ENCODE measurements at regions not wholly inside any gene's neighbourhood (a gene's known extent, or its start where the extent isn't known, plus 50 kb on each side); places are given as distances from the start of the nearest gene placed in this dataset.
"Not testable (repeated sequence)": the region's sequence is repeated elsewhere in the genome, so short reads cannot be mapped to it uniquely, and the experiment has no call there.

- no peak for DNase-seq
- H3K9me3 Mint-ChIP-seq (ENCODE audit: low read depth), result peaks cover 28% of the 10 kb centered on the region
- ChIA-PET CTCF (interaction anchor here (1.7 kb wide), 1 partner anchor 9 kb away, joined by 5 read pairs; no protein-coding TSS in a partner anchor), POLR2A (no interaction called here)
- H3K4me1 Mint-ChIP-seq, result no peaks in the 10 kb centered on the region
- no peak overlapping the region for H3K27ac Mint-ChIP-seq
- ATAC-seq, result no peak
- H3K27me3 Mint-ChIP-seq, result peaks cover 4% of the 10 kb centered on the region
- no peaks in the 10 kb centered on the region for H3K36me3 Mint-ChIP-seq (ENCODE audit: low read depth)
- no peak overlapping the region for H3K4me3 Mint-ChIP-seq
- intact Hi-C loops (cut with DNase I, micrococcal nuclease), result no loop called here
Measured at GRCh38 chr12:70008944-70009343, 183.9 kb downstream of the MYRFL start.

- ChIA-PET POLR2A (no interaction called here), CTCF (no interaction called here)
- intact Hi-C loops (cut with DNase I, micrococcal nuclease), result no loop called here
- Mint-ChIP-seq H3K27me3 (peaks cover 4% of the 10 kb centered on the region), H3K4me1 (no peaks in the 10 kb centered on the region), H3K36me3 (ENCODE audit: low read depth) (no peaks in the 10 kb centered on the region), H3K27ac (no peak overlapping the region), H3K4me3 (no peak overlapping the region), H3K9me3 (ENCODE audit: low read depth) (peaks cover 28% of the 10 kb centered on the region)
- DNase-seq (no peak), ATAC-seq (no peak)
Measured at GRCh38 chr12:70011353-70011752, 186.3 kb downstream of the MYRFL start.

DNA sequence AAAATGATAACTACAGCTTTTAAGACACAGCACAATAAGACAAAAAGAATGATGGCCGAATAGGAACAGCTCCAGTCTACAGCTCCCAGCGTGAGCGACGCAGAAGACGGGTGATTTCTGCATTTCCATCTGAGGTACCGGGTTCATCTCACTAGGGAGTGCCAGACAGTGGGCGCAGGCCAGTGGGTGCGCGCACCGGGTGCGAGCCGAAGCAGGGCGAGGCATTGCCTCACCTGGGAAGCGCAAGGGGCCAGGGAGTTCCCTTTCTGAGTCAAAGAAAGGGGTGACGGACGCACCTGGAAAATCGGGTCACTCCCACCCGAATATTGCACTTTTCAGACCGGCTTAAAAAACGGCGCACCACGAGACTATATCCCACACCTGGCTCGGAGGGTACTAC, 188.0 kb downstream of the MYRFL start:
- intact Hi-C loops (cut with DNase I, micrococcal nuclease); POLR2A ChIA-PET; DNase-seq; H3K4me3 Mint-ChIP-seq; H3K27ac Mint-ChIP-seq; H3K36me3 Mint-ChIP-seq (ENCODE audit: low read depth); H3K27me3 Mint-ChIP-seq; ATAC-seq; H3K4me1 Mint-ChIP-seq; CTCF ChIA-PET: not testable (repeated sequence)
- peaks cover 17% of the 10 kb centered on the region for H3K9me3 Mint-ChIP-seq (ENCODE audit: low read depth)

DNA sequence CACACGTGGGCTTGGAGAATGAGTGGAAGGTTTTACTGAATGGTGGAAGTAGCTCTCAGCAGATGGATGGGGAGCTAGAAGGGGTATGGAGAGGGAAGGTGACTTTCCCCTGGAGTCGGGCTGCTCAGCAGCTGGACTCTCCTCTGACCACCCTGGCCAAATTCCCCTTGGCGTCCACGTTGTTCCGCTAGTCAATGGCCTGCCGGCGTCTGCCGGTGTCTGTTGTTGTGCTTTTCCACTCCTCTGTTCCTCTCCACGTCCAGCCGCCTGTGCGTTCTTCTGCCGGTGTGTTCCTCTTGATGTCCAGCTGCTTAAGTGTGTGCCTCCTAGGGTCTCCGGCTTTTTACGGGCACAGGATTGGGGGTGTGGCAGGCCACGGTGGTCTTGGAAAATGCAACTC, 203.5 kb downstream of the MYRFL start:
- Mint-ChIP-seq H3K27ac (no peak overlapping the region), H3K9me3 (ENCODE audit: low read depth) (no peaks in the 10 kb centered on the region), H3K36me3 (ENCODE audit: low read depth) (no peaks in the 10 kb centered on the region), H3K27me3 (no peaks in the 10 kb centered on the region), H3K4me3 (no peak overlapping the region), H3K4me1 (no peaks in the 10 kb centered on the region)
- CTCF ChIA-PET, result no interaction called here
- ATAC-seq, result no peak
- POLR2A ChIA-PET, result no interaction called here
- intact Hi-C loops (cut with DNase I, micrococcal nuclease), result no loop called here
- DNase-seq, result no peak

DNA sequence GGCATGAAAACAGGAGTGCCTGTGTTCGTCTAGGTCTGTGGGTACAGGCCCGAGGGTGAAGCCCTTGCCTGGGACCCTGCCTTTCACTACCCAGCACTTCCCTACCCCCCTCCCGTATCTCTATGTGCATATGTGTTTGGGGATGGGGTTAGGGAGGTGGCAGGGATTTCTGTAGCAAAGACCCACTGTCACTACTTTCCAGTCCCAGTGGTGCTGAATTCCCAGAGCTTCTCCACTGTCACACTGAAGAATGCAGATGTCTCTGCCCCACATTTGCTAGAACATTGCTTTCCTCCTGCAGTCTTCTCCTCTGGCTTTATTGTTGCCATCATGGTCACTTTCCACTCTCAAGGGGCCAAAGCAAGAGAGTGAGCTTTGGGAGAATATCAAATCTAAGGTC, 203.9 kb downstream of the MYRFL start:
- Mint-ChIP-seq H3K36me3 (ENCODE audit: low read depth) (no peaks in the 10 kb centered on the region), H3K27me3 (no peaks in the 10 kb centered on the region), H3K4me1 (no peaks in the 10 kb centered on the region), H3K27ac (no peak overlapping the region), H3K4me3 (no peak overlapping the region), H3K9me3 (ENCODE audit: low read depth) (no peaks in the 10 kb centered on the region)
- no peak for ATAC-seq
- POLR2A ChIA-PET, result no interaction called here
- DNase-seq, result no peak
- CTCF ChIA-PET, result no interaction called here
- intact Hi-C loops (cut with DNase I, micrococcal nuclease), result no loop called here

DNA sequence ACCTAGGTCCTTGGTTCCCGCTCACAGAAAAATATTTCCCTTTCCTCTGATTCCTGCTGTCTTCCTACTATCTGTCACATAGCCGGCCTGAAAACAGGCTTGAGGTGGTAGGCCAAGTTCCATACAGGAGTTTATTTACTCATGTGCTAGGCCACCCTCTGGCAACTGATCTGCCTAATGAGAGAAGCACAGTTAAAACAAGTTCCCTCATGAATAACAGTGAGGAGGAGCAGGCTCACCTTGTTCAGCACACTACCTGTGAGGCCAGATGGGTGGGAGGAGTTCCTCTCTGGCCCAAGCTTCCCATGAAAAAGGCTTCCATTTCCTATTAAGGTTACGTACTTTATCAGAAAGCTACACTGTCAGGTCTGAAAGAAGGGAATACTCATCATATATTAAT, 206.0 kb downstream of the MYRFL start:
- ChIA-PET POLR2A (no interaction called here), CTCF (no interaction called here)
- Mint-ChIP-seq H3K9me3 (ENCODE audit: low read depth) (no peaks in the 10 kb centered on the region), H3K4me1 (no peaks in the 10 kb centered on the region), H3K27me3 (no peaks in the 10 kb centered on the region), H3K4me3 (no peak overlapping the region), H3K36me3 (ENCODE audit: low read depth) (no peaks in the 10 kb centered on the region), H3K27ac (no peak overlapping the region)
- ATAC-seq (no peak), DNase-seq (no peak)
- intact Hi-C loops (cut with DNase I, micrococcal nuclease), result no loop called here

DNA sequence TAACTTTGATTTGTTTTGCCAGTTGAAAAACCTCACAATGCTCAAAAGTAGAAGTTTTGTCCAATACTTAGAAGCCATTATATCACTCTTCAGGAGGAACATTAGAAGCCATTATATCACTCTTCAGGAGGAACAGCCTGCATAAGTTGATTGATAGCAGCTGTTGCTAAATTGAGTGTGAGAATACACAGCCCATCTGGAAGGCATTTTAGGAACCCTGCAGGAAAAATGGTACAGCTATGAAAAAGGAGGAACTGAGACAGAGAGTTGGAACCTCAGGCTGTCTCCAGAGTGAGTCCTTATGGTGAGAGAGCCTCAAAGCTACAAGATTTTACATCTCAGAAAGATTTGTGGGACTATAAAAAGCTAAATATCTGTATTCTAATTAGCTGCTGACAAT, 207.0 kb downstream of the MYRFL start:
- POLR2A ChIA-PET, result no interaction called here
- CTCF ChIA-PET, result no interaction called here
- H3K27ac Mint-ChIP-seq, result no peak overlapping the region
- ATAC-seq (no peak), DNase-seq (no peak)
- intact Hi-C loops (cut with DNase I, micrococcal nuclease), result no loop called here
- no peaks in the 10 kb centered on the region for H3K36me3 Mint-ChIP-seq (ENCODE audit: low read depth)
- no peak overlapping the region for H3K4me3 Mint-ChIP-seq
- H3K4me1 Mint-ChIP-seq, result no peaks in the 10 kb centered on the region
- no peaks in the 10 kb centered on the region for H3K27me3 Mint-ChIP-seq
- H3K9me3 Mint-ChIP-seq (ENCODE audit: low read depth), result no peaks in the 10 kb centered on the region

DNA sequence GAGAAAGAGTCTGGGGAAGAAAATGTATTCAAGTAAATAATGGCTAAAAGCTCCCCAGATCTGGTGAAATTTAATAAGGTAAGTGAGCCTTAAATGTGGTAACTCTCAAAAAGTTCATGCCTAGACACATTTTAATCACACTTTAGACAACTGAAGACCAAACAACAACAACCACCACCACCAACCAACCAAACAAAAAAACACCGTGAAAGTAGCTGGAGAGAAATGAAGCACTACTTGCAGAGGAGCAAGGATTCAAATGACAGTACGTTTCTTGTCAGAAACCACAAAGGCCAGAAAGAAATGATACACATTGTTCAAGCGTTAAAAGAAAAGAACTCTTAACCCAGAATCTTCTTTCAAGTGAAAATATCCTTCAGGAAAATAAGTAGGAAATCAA, 208.3 kb downstream of the MYRFL start:
- ChIA-PET POLR2A (no interaction called here), CTCF (no interaction called here)
- no peak for DNase-seq
- intact Hi-C loops (cut with DNase I, micrococcal nuclease), result no loop called here
- H3K9me3 Mint-ChIP-seq (ENCODE audit: low read depth), result no peaks in the 10 kb centered on the region
- ATAC-seq, result no peak
- no peaks in the 10 kb centered on the region for H3K27me3 Mint-ChIP-seq
- no peaks in the 10 kb centered on the region for H3K4me1 Mint-ChIP-seq
- no peaks in the 10 kb centered on the region for H3K36me3 Mint-ChIP-seq (ENCODE audit: low read depth)
- no peak overlapping the region for H3K27ac Mint-ChIP-seq
- no peak overlapping the region for H3K4me3 Mint-ChIP-seq

GRCh38 chr12:70040141-70040540, 203.1 kb upstream of the CNOT2 start:
- DNase-seq, result no peak
- Mint-ChIP-seq H3K27me3 (peaks cover 4% of the 10 kb centered on the region), H3K9me3 (ENCODE audit: low read depth) (no peaks in the 10 kb centered on the region), H3K4me3 (no peak overlapping the region), H3K4me1 (no peaks in the 10 kb centered on the region), H3K36me3 (ENCODE audit: low read depth) (no peaks in the 10 kb centered on the region), H3K27ac (no peak overlapping the region)
- intact Hi-C loops (cut with DNase I, micrococcal nuclease), result no loop called here
- ATAC-seq, result no peak
- ChIA-PET CTCF (interaction anchor here (0.8 to 1.1 kb wide), 2 partner anchors 14 to 31 kb away, joined by 3 read pairs; no protein-coding TSS in a partner anchor), POLR2A (no interaction called here)

- Mint-ChIP-seq H3K36me3 (ENCODE audit: low read depth) (no peaks in the 10 kb centered on the region), H3K4me3 (no peak overlapping the region), H3K27me3 (peaks cover 4% of the 10 kb centered on the region), H3K9me3 (ENCODE audit: low read depth) (no peaks in the 10 kb centered on the region), H3K4me1 (no peaks in the 10 kb centered on the region), H3K27ac (no peak overlapping the region)
- CTCF ChIA-PET, result no interaction called here
- intact Hi-C loops (cut with DNase I, micrococcal nuclease), result no loop called here
- DNase-seq, result no peak
- POLR2A ChIA-PET, result no interaction called here
- no peak for ATAC-seq
Measured at GRCh38 chr12:70042675-70043074, 200.6 kb upstream of the CNOT2 start.

DNA sequence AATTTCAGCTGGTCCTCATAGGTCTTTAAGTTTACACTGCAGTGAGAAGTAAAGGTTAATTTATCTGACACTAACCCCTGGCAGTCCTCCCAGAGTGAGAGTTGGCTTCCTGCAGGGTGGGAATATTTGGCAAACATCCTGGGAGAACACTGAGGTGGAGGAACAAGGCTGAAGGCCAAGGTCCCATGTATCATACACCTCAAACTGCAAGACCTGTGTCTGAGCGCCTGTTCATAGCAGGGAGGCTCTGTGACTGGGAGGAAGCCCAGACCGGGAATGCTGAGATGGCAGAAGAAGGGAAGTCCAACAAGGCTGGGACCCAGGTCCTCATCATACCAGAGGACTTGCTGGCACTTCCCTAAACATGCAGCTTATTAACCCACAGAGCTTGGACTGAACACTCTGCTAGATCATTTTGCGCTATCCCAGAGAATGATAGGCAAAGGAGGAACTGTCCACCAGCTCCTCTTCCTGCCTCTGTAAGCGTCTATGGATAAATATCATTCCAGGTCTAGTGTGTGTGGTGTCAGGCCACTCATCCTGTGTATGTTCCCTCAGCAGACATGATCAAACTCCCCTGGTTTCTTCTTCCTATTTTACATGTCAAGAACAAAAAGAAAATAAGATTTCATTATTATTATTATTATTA, 199.6 kb upstream of the CNOT2 start:
- ChIA-PET CTCF (no interaction called here), POLR2A (no interaction called here)
- Mint-ChIP-seq H3K27ac (no peak overlapping the region), H3K4me1 (no peaks in the 10 kb centered on the region), H3K27me3 (peaks cover 4% of the 10 kb centered on the region), H3K9me3 (ENCODE audit: low read depth) (no peaks in the 10 kb centered on the region), H3K36me3 (ENCODE audit: low read depth) (no peaks in the 10 kb centered on the region), H3K4me3 (no peak overlapping the region)
- DNase-seq (no peak), ATAC-seq (no peak)
- intact Hi-C loops (cut with DNase I, micrococcal nuclease), result no loop called here

DNA sequence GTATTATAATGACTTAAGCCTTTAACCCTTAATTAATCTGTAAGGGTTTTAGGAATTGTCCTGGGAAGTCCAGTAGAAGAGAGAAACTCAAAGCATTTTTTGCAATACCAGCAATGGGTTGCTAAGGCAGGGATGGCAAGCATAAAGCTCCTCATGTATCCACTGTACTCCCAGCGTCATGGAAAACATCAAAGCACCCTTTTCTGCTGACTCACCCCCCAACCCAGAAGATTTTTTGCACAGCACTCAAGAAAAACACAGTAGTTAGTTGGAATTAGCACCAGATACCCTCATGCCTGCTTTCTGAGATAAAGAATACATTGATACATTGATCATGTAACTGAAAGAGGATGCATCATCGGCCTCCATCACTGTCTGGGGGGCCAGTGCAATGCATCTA, 199.1 kb upstream of the CNOT2 start:
- Mint-ChIP-seq H3K27me3 (peaks cover 4% of the 10 kb centered on the region), H3K9me3 (ENCODE audit: low read depth) (no peaks in the 10 kb centered on the region), H3K4me3 (no peak overlapping the region), H3K4me1 (no peaks in the 10 kb centered on the region), H3K27ac (no peak overlapping the region), H3K36me3 (ENCODE audit: low read depth) (no peaks in the 10 kb centered on the region)
- ChIA-PET POLR2A (no interaction called here), CTCF (no interaction called here)
- no peak for ATAC-seq
- DNase-seq, result no peak
- intact Hi-C loops (cut with DNase I, micrococcal nuclease), result no loop called here

DNA sequence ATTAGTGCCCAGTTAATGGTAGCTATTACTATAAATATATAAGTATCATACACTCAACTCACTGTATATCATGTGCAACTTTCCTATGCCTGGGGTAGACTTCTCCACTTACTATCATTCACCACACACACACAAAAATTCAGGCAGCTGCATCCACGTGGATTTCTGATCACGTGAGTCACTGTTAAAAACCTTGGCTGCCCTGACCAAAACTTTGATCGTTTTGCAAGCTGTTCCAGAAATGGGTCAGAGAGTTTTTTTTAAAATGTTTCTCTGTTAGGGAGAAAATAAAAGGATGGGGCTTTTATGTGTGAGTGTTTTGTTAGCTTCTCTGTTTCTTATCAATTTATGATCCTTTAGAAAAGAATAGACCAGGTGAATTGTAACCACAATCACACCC, 198.2 kb upstream of the CNOT2 start:
- H3K9me3 Mint-ChIP-seq (ENCODE audit: low read depth), result no peaks in the 10 kb centered on the region
- no peak overlapping the region for H3K27ac Mint-ChIP-seq
- peaks cover 4% of the 10 kb centered on the region for H3K4me1 Mint-ChIP-seq
- intact Hi-C loops (cut with DNase I, micrococcal nuclease), result no loop called here
- POLR2A ChIA-PET, result no interaction called here
- ATAC-seq, result no peak
- CTCF ChIA-PET, result no interaction called here
- no peak overlapping the region for H3K4me3 Mint-ChIP-seq
- no peaks in the 10 kb centered on the region for H3K36me3 Mint-ChIP-seq (ENCODE audit: low read depth)
- H3K27me3 Mint-ChIP-seq, result peaks cover 4% of the 10 kb centered on the region
- no peak for DNase-seq
